HG02885 (cell line): ENCODE measurements at regions not wholly inside any gene's neighbourhood (a gene's known extent, or its start where the extent isn't known, plus 50 kb on each side); places are given as distances from the start of the nearest gene placed in this dataset.

ENCODE experiments used
- ATAC-seq: cut with Tn5 transposase; IDR thresholded peaks from one replicate; pipeline ENCODE4 v1.9.1; 2021; ENCODE audit warnings: mild to moderate bottlenecking; ENCODE audit not compliant: unreplicated experiment, poor library complexity

DNA sequence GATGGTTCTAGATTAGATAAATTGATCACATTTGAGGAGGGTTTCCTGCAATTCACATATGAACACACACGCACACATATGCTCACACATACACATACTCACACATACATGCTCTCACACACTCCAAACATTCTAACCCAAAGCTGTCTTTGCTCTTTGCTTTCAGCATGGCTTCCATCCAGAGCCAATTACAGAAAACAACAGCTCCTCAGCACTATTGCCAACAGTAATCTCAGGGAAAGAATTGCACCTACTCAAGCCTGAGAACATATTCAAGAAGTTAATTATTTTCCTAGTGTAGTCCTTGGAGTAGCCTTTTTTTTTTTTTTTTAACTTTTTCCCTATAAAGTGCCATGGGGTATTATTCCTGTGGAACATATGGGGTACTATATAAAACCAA, 246.9 kb upstream of the PARD3B start:
- ATAC-seq = no peak

DNA sequence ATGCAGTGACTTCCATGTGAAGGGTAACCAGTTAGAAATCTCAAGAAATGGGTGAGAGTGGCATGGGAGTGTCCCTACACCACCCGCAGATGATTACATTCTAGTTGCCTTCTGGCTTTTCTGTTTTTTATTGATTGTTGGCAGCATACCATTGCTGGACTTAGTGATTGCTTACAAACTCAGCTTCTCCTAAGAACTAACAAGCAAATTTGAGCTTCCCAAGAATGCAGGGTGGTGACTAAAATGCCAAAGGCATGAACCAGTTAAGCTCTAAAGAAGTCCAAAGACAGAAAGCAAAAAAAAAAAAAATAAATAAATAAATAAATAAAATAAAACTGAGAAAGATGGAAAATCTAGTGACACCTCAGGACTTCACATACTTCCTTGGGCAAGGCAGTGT, 245.5 kb upstream of the PARD3B start:
- no peak for ATAC-seq

DNA sequence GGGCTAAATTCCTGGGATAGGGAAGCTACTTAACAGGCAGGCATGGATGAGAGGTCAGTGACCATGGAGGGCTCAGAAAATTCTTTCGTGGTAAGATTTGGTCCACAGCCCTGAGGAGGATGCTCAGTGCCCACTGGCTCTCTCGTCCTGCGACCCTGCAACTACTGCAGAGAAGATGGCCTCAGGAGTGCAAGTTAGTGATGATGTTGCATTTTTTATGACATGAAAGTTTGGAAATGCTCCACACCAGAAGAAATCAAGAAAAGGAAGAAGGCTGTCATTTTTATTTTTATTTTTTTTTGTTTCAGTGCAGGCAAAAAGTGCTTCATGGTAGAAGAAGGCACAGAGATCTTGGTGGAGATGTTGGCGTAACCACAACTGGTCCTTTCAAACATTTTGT, 238.6 kb upstream of the PARD3B start:
- ATAC-seq = no peak

DNA sequence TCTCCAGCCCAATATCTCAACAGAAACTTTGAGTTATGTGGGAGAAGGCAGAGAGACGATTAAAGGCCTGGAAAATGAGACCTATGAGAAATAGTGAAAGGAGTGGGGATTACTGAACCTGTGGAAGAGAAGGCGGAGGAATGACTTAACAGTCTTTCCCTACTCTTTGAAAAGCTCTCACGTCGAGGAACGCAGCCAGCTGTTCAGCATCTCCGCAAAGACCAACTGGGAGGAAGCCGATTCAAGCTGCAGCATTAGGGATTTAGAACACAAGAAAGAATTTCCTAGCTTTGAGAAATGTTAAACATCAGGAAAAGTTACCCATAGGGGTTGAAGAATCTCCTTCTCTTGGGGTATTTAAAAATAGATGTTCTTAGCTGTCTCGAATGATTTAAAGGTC, 233.2 kb upstream of the PARD3B start:
- no peak for ATAC-seq

DNA sequence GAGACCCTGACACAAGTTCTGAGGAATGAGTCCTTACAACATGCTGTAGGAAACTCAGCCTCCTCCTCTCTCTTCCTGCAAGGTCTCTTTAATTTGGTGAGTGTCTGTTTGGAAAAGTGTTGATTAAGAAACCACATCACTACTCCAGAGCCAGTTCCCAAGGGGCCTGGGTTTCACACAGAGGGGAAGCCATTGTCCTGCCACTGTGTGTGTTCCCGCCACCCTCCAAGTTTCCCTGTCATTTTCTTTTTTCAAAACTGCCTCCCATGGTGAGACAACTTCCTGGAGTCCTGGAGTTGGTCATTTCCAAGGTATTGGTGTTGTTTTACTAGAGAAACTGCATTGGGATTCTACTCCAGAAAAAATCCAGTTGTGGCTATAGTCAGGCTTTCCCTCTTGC, 232.0 kb upstream of the PARD3B start:
- no peak for ATAC-seq

DNA sequence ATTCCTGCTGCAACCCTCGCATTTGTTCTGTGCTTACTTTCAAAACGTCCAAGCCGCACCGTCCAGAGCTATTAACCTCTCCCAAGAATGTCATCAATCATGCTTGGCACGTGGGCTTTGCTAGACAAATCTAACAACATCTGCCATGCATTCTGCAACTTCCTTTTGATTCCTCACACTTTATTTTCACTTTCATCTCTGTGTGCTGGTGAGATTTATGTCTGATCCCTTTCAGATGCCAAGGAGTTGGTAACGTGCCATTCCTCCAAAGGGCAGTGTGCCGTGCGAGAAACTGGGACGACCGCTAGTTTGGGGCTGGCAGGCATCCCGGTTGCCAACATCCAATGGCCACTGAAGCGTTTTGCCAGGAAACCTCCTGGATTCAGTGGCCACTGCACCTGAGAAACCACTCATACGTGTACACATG, 230.0 kb upstream of the PARD3B start:
- no peak for ATAC-seq

DNA sequence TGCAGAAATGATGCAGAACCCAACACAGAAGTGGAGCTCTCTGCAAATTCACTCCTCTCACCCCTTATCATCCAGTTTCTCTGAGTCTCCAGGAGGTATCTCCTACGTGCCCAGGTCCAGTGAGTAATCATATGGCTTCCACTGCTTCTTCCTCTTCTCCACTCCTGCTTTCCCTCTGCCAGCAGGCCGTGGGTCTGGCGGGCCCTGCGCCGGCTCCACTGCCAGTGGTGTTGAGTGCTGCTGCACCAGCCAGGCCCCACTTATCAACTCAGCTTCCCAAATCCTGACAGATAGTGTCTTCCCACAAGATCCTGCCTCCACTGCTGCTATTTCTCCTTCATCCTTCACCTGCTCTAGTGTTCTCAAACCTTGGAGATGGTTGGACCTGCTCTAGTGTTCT, 227.6 kb upstream of the PARD3B start:
- no peak for ATAC-seq

DNA sequence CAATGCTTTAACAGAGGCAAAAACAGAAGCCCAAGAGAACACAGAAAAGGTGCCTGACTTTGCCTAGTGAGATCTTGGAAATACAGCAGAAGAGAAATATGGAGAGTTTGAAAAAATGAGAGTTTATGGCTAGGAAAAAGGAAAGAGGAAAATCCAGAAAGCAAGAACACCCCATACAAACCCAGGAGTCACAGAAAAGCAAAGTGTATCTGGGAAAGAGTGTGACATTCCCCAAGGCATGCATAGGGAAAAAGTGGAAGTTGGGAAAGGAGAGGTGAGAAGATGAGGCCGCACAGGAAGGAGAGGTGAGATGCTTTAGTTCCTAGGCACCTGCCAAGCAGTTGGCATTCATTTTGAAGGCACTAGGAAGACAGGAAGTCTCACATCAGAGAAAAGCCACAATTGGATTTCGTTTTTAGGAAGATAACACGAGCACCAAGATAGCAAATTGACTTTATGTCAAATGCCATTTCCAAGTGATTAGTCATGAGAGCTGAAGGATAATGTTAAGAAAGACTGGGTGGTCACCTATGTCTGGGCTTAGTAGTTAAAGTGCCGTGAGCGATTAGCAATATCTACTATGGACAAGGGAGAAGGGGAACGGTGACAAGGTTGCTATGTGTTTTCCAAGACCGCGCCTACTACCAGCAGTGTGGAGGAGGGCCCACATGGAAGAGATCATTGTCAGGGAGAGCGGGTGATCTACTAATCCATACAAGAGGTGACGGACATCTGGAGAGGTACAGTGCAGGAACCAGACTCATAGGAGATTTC, 224.1 kb upstream of the PARD3B start:
- no peak for ATAC-seq

DNA sequence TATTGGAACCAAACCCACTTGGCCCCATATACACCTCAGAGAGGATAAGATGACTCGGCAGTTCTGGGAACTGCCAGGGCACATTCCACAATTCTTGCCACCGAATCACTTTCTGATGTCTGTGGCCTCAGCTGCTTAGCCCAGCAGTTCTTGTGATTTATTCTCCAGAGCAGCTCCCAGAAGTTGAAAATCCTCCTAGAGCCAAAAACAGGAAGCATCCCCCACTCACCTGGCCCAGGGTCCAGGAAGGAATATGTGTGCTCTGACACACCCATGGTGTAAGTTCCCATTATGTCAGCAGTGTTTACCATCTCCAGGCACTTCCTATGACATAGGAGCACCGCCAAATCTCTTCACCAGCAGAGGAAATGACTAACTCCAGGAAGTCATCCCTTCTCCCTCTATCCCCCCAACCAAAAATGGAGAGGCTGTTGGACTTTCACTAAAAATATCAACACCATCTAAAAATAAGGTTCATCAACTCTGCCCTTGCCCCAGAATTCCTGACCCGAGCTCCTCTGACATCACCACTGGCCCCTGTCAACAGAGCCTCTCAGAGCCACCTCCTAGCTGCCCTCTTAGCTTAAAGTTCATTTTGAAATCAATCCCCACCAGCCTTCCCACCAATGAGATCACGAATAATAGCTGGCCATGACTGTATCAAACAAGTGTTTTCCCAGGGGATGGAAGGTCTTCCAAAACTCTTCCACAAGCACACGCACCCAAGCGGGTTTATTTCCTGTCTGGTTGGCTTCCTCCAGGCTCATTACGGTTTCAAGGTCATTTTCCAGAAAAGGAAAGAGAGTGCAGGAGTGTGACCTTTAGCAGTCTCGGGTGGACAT, 223.1 kb upstream of the PARD3B start:
- ATAC-seq = no peak

DNA sequence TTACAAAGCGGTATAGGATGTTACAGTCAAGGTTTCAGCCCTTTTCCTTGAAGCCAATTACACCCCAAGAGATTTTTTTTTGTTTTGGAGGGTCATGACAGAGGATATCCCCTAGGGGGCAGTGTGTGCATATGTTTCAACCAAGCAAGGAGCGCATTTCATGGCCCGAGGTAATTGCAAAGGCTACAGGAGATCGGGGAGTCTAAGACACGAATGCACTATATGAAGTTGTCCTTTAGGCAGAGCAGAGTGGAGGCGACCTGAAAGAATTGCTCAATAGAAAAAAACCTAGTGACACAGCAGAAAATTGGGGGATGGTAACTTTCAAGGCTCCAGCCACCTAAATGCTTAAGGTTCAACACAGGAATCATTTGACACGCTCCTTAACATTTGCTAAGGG, 219.8 kb upstream of the PARD3B start:
- ATAC-seq = peak; percentile 94

DNA sequence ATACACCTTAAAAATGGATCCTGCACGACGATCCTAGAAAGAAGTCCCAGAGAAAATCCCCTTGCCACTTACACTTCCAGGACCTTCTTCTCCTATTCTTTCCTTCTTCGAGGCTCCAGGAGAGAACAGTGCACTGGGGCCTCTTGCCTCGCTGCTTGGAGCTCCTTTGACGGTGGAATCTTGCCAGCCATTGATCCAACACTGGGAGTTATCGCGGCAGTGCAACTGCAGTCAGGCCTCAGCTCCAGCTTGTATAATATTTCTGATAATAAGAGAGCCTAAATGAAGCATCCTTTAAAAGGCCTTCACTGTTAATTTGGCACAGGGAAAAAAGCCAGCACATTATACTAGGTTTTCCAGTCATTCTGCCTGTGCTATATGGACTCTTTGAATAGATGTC, 216.9 kb upstream of the PARD3B start:
- ATAC-seq = no peak

DNA sequence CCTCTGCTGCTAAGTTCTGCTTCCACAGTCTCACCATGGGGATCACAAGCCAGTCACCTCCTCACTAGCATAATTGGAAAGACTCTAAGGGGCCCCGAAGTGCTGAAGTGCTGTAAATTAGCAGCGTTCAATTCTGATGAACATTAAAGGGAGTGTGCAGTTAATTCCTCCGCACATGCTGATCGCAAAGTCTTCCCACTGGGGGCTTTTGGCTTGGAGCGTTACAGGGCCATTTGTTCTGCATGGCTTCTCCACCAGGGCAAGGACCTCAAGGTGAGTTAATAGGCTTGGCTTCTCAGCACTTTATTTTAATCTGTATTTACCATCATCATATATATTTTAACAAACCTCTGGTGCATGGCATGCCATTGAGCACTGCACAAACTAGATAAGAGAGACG, 216.3 kb upstream of the PARD3B start:
- no peak for ATAC-seq

DNA sequence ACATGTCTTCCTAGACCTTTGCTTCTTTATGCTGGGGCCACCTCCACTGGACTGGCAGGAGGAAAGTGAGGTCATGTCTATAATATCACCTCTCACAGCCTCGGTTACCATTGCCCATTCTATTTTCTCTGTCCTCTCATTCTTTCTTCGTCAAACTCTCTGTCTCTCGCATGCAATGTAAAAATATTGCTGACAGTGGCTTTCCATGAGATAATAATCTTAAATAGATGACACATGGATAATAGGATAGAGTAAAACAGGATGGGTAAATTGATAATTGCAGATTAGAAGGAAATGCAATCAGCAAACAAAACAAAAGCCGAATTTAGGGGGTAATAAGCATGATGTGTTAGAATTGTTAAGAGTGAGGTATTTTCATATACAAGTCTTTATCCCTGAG, 215.7 kb upstream of the PARD3B start:
- ATAC-seq = no peak

DNA sequence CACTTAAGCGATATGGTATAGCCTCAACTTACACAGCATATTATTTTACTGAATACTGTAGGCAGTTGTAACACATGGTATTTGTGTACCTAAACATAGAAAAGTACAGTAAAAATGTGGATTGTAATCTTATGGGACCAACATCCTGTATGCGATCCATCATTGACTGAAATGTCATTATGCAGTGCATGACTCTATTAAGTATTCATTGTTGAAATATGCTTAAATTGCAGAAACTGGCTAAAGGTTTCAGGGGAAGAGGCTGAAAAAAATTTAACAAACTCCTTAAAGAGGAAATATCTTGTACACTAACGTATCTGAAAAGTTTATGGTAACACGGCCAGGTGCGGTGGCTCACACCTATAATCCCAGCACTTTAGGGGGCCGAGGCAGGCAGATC, 214.1 kb upstream of the PARD3B start:
- no peak for ATAC-seq

DNA sequence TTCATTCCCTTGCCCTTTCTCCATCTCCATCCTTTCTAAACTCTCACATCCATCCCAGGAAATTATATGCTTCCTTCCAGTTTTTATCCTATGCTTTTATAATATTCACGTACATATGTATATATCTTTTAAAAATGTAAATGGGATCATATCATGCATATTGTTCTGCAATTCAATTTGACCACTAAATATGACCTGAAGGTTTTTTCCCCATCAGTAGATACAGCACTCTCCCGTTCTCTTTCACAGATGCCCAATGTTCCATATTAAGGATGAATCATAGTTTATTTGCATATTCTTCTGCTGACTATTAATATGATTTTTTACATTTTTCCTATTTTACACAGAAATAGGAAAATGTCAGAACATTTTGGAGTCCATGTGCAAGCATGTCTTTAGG, 213.3 kb upstream of the PARD3B start:
- ATAC-seq = no peak

DNA sequence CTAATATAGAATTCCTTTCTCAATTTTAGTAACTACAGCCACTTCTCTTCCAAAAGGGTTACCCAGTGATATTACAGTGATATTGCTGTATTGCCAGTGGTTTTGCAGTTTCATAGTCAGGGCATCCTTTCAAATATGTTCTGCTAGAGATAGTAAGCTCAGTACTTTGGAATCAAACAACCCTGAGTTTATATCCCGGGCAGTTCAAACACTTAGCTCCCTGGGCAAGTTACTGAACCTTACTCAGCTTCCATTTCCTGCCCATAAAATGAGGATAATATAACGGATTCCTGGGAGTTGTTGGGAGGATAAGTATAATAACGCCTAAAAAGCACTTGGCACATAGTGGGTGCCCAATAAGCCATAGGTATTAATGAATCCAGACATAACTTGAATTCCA, 212.6 kb upstream of the PARD3B start:
- ATAC-seq = no peak

DNA sequence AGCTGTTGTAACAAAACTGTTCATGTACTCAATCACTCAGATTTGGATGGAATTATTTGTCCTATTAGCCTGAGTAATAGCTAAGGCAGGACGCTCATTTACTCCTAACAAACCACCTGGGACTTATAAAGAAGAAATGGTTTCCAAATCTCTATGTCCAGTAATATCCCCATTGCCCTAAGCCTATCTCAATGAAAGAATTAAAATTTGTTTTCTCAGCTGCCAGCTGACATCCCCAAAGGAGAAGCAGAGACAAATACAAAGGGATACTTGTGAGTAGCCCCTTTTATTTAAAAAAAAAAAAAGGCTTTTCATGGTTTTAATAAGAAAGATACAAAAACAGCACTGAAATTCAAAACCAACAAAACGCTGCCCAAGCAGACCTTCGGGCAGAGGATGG, 211.4 kb upstream of the PARD3B start:
- ATAC-seq = no peak

DNA sequence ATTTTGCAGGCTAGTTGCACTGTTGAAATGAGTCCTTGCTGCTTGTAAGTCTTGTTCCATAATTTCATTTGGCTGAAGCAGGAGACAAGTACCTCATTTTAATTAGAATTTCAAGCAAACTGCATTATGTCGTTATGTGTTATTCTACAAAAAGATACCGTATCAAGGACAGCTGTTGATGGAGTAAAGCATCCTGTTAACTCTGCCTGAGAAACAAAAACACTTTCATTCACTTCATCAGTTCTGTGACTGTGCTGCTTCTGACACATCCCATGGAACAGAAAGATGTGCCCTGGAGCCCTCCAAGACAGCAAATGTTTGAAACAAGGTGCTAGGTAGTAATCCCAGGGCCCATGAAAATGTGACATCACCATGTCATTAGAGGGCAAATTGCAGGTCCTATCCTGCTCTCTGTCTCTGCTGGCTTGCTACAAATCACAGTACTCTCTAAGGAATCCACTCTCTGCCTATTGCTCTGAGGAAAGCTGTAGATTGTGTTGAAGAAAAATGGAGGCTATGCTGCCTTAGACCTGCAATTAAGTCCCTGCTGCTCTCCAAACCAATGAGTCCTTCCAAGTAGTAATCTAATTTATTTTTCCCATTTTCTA, 209.7 kb upstream of the PARD3B start:
- no peak for ATAC-seq

DNA sequence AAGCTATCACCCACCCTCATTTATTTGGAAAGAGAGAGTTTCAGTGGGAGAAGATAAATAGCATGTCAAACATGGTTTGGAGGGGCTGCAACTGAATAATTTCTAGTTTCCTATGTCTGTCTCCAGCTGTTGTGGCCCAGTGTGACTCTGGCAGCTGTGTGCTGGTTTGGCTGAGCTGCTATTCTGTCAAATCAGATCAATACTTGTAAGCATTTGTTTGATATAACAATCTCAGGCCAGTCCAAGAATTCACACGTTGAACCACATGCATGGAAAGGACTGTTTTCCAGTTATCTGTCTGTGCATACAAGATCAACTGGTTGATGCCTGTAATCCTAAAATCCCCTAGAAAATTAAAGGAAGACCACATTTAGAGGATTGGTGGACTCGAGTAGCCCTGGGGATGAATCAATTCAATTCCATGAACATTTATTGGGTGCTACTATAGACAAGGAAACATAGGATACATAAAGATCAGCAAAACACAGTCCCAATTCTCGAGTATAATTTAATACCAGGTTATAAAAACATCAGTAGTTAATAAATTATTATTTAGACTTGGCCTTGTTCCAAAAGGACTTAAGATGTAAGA, 209.0 kb upstream of the PARD3B start:
- ATAC-seq = no peak

DNA sequence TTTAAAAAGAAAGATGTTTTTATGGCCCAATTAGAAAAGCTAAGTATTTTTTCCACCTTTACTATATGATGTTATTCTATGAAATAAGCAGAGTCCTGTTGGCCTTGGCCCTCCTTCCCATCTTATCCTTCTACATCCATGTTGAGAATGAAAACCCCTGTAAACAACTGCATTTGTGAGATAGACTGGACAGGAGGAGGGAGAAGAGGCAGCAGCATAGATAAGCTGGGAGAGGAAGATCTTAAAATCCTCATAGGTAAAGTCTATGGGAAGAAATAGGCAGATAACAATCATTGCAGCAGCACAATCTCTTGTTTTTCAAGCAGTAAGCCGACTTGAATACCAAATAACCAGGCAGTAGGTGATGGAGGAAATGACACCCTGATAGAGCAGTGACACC, 207.6 kb upstream of the PARD3B start:
- ATAC-seq = no peak

DNA sequence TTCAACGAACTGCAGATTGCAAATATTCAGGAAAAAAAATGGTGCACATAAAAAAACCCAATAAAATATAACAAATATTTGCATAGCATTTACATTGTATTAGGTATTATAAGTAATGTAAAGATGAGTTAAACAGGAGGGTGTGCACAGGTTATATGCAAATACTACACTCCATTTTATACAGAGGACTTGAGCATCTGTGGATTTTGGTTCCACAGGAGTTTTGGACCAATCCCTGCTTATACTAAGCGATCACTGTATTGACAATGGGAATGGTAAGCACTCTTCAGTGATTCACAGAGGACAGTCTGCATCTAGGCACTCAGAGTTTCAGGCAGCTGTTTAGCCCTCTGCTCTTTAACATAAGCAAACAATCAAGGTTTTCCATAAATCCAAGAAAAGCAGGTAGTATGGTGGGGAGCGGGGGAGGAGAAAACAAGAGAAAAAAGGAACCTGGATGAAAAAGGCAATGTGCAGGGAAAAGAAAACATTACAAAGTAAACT, 206.0 kb upstream of the PARD3B start:
- ATAC-seq = no peak
